OCI-LY7 (cell line): ENCODE measurements at regions not wholly inside any gene's neighbourhood (a gene's known extent, or its start where the extent isn't known, plus 50 kb on each side); places are given as distances from the start of the nearest gene placed in this dataset.
"Not testable (repeated sequence)": the region's sequence is repeated elsewhere in the genome, so short reads cannot be mapped to it uniquely, and the experiment has no call there.

Experiments
- BruUV-seq: library from RNA; stranded (reverse); fragments of 400-500 nt; replicated peaks from 2 replicates; lab custom pipeline; 2021; lab: Mats Ljungman, UMichigan
- CTCF ChIA-PET: fragments of 300-600 bp; sonication (Branson Sonifier 250); formaldehyde crosslinking; loops from one replicate; lab custom pipeline; 2022; ENCODE audit warnings: antibody characterized with exemption; ENCODE audit not compliant: unreplicated experiment; lab: Charles Lee
- POLR2A ChIA-PET: fragments of 300-600 bp; sonication (Branson Sonifier 250); formaldehyde crosslinking; loops from one replicate; lab custom pipeline; 2022; ENCODE audit warnings: antibody characterized with exemption; lab: Charles Lee
- DNase-seq: peaks from one replicate; pipeline ENCODE4 v3.0.0-alpha.2; 2015; ENCODE audit warnings: low spot score
- H2AFZ ChIP-seq: fragments of 200-600 bp; sonication (generic), shearing (Covaris generic); 2 replicates; pipeline ENCODE4 v1.6.1; 2014; ENCODE audit warnings: mild to moderate bottlenecking, antibody characterized with exemption, low read length, moderate library complexity
- H3K27ac ChIP-seq: fragments of 200-600 bp; sonication (generic); 2 replicates; pipeline ENCODE4 v1.5.1; 2014; ENCODE audit warnings: mixed run types, low read depth, mild to moderate bottlenecking, moderate library complexity, low read length, inconsistent platforms; ENCODE audit not compliant: poor library complexity, severe bottlenecking
- H3K36me3 ChIP-seq: fragments of 200-600 bp; sonication (generic); 2 replicates; pipeline ENCODE4 v1.6.1; 2014; ENCODE audit warnings: mild to moderate bottlenecking, antibody characterized with exemption, low read length, moderate library complexity, mixed read lengths; ENCODE audit not compliant: insufficient read depth
- H3K4me1 ChIP-seq: fragments of 200-600 bp; sonication (generic); 2 replicates; pipeline ENCODE4 v1.5.1; 2014; ENCODE audit warnings: mild to moderate bottlenecking, low read length; ENCODE audit not compliant: insufficient read depth, poor library complexity, severe bottlenecking
- H3K4me2 ChIP-seq: fragments of 200-600 bp; sonication (generic); 2 replicates; pipeline ENCODE4 v1.6.1; 2014; ENCODE audit warnings: mild to moderate bottlenecking, low read length
- H3K4me3 ChIP-seq: fragments of 200-600 bp; sonication (generic); 2 replicates; pipeline ENCODE4 v1.5.1; 2014; ENCODE audit warnings: mild to moderate bottlenecking, low read depth, low read length; ENCODE audit not compliant: poor library complexity, severe bottlenecking
- H3K79me2 ChIP-seq: fragments of 200-600 bp; sonication (generic); 2 replicates; pipeline ENCODE4 v1.6.1; 2016; ENCODE audit warnings: low read depth, mild to moderate bottlenecking, low read length, moderate library complexity, mixed read lengths; ENCODE audit not compliant: insufficient read depth
- H3K9me2 ChIP-seq: fragments of 200-600 bp; sonication (generic); 2 replicates; pipeline ENCODE4 v1.6.1; 2016; ENCODE audit warnings: mild to moderate bottlenecking, low read length, mixed read lengths; ENCODE audit not compliant: insufficient read depth
- H3K9me3 ChIP-seq: fragments of 200-600 bp; sonication (generic); 2 replicates; pipeline ENCODE4 v1.6.1; 2014; ENCODE audit warnings: mild to moderate bottlenecking, mixed run types, low read length, mixed read lengths
- H4K20me1 ChIP-seq: fragments of 200-600 bp; sonication (generic); 2 replicates; pipeline ENCODE4 v1.6.1; 2014; ENCODE audit warnings: mild to moderate bottlenecking, antibody characterized with exemption, low read length, moderate library complexity, mixed read lengths; ENCODE audit not compliant: insufficient read depth
- intact Hi-C: fragments of 100-400 bp; cut with micrococcal nuclease; formaldehyde crosslinking; loops from one replicate; pipeline ENCODE4 v1.10.0; 2022; ENCODE audit not compliant: unreplicated experiment

GRCh38 chr21:5064581-5065142 is 5456.7 kb upstream of the TPTE start:
- CTCF ChIA-PET, H3K4me3 ChIP-seq, BruUV-seq, DNase-seq, H3K9me3 ChIP-seq, H3K36me3 ChIP-seq, H3K79me2 ChIP-seq, H3K27ac ChIP-seq, intact Hi-C loops, H3K4me2 ChIP-seq, POLR2A ChIA-PET, H4K20me1 ChIP-seq, H3K9me2 ChIP-seq, H3K4me1 ChIP-seq, H2AFZ ChIP-seq: not testable (repeated sequence)

GRCh38 chr21:5065240-5066211 is 5455.9 kb upstream of the TPTE start:
- H3K27ac ChIP-seq, intact Hi-C loops, H2AFZ ChIP-seq, DNase-seq, H3K4me1 ChIP-seq, H3K9me2 ChIP-seq, CTCF ChIA-PET, POLR2A ChIA-PET, H3K36me3 ChIP-seq, BruUV-seq, H3K4me3 ChIP-seq, H3K79me2 ChIP-seq, H3K4me2 ChIP-seq, H3K9me3 ChIP-seq, H4K20me1 ChIP-seq: not testable (repeated sequence)

- H4K20me1 ChIP-seq, BruUV-seq, H3K4me1 ChIP-seq, CTCF ChIA-PET, H3K9me2 ChIP-seq, H3K4me3 ChIP-seq, H2AFZ ChIP-seq, H3K9me3 ChIP-seq, intact Hi-C loops, H3K79me2 ChIP-seq, H3K27ac ChIP-seq, H3K36me3 ChIP-seq, POLR2A ChIA-PET, H3K4me2 ChIP-seq, DNase-seq: not testable (repeated sequence)
Observed at GRCh38 chr21:5066682-5067251, 5454.6 kb upstream of the TPTE start.

GRCh38 chr21:5067326-5068048 is 5453.9 kb upstream of the TPTE start:
- BruUV-seq, POLR2A ChIA-PET, H2AFZ ChIP-seq, H3K4me1 ChIP-seq, H3K4me3 ChIP-seq, H4K20me1 ChIP-seq, H3K4me2 ChIP-seq, H3K79me2 ChIP-seq, intact Hi-C loops, H3K9me3 ChIP-seq, CTCF ChIA-PET, H3K27ac ChIP-seq, DNase-seq, H3K9me2 ChIP-seq, H3K36me3 ChIP-seq: not testable (repeated sequence)

- intact Hi-C loops, BruUV-seq, CTCF ChIA-PET, H3K79me2 ChIP-seq, H3K9me2 ChIP-seq, H3K4me3 ChIP-seq, H3K36me3 ChIP-seq, POLR2A ChIA-PET, H4K20me1 ChIP-seq, H2AFZ ChIP-seq, H3K4me2 ChIP-seq, DNase-seq, H3K27ac ChIP-seq, H3K9me3 ChIP-seq, H3K4me1 ChIP-seq: not testable (repeated sequence)
Observed at GRCh38 chr21:5068649-5069048, 5452.7 kb upstream of the TPTE start.

GRCh38 chr21:5071180-5071579 is 5450.2 kb upstream of the TPTE start:
- H3K36me3 ChIP-seq, H4K20me1 ChIP-seq, H3K9me3 ChIP-seq, H3K4me3 ChIP-seq, H3K4me2 ChIP-seq, DNase-seq, H3K79me2 ChIP-seq, POLR2A ChIA-PET, CTCF ChIA-PET, H3K27ac ChIP-seq, H2AFZ ChIP-seq, H3K4me1 ChIP-seq, H3K9me2 ChIP-seq, BruUV-seq, intact Hi-C loops: not testable (repeated sequence)
